GM23248 (cell line): ENCODE measurements at regions not wholly inside any gene's neighbourhood (a gene's known extent, or its start where the extent isn't known, plus 50 kb on each side); places are given as distances from the start of the nearest gene placed in this dataset.

ENCODE experiments used
- EZH2 ChIP-seq: fragments of 200-600 bp; sonication (generic); IDR thresholded peaks from 2 replicates; pipeline ENCODE4 v1.6.1; 2018; ENCODE audit warnings: antibody characterized with exemption, mild to moderate bottlenecking; ENCODE audit not compliant: insufficient read depth, poor library complexity, severe bottlenecking
- EZH2phosphoT487 ChIP-seq: fragments of 200-600 bp; sonication (generic); IDR thresholded peaks from 2 replicates; pipeline ENCODE4 v1.6.1; 2018; ENCODE audit warnings: antibody characterized with exemption, moderate library complexity, mild to moderate bottlenecking, low read depth; ENCODE audit not compliant: insufficient read depth

GRCh38 chr14:71725922-71726579 is 206.2 kb upstream of the RGS6 start:
- no peak for TF ChIP-seq EZH2
- no peak for TF ChIP-seq EZH2phosphoT487
